ENCODE measurements at regions not wholly inside any gene's neighbourhood (a gene's known extent, or its start where the extent isn't known, plus 50 kb on each side); places are given as distances from the start of the nearest gene placed in this dataset.

DNA sequence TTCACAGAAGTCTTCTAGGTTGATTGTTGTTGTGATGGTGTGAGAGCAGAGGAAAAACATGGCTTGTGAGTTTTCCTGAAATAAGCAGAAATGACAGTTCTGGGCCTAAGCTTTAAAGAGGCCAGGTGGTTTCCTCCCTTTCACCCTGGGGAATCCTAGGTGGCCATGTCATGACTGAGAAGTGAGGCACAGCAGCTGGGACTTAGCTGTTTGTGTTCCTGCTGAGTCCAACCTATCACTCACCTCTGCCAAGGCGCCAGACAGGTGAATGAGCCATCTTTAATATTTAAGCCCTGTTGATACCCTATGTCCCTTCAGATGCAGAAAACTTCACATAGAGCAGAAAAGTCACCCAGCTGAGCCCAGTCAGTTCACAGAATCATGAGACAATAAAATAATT is 384.4 kb downstream of the SLC4A3 start:
- Mint-ChIP-seq H3K27ac (no peak overlapping the region), H3K4me1 (no peaks in the 10 kb centered on the region), H3K4me3 (no peak overlapping the region), H3K36me3 (no peaks in the 10 kb centered on the region), H3K27me3 (no peaks in the 10 kb centered on the region), H3K9me3 (peaks cover 4% of the 10 kb centered on the region)
- ATAC-seq (ENCODE audit: low read depth), result no peak
- DNase-seq (ENCODE audit: low spot score in 2 of 2), result no peak

GRCh38 chr2:220014961-220015360 is 387.5 kb downstream of the SLC4A3 start:
- peaks cover 2% of the 10 kb centered on the region for H3K9me3 Mint-ChIP-seq
- H3K36me3 Mint-ChIP-seq, result no peaks in the 10 kb centered on the region
- H3K4me3 Mint-ChIP-seq, result no peak overlapping the region
- no peak for ATAC-seq (ENCODE audit: low read depth)
- no peaks in the 10 kb centered on the region for H3K27me3 Mint-ChIP-seq
- no peak overlapping the region for H3K27ac Mint-ChIP-seq
- no peak for DNase-seq (ENCODE audit: low spot score in 2 of 2)
- H3K4me1 Mint-ChIP-seq, result no peaks in the 10 kb centered on the region

DNA sequence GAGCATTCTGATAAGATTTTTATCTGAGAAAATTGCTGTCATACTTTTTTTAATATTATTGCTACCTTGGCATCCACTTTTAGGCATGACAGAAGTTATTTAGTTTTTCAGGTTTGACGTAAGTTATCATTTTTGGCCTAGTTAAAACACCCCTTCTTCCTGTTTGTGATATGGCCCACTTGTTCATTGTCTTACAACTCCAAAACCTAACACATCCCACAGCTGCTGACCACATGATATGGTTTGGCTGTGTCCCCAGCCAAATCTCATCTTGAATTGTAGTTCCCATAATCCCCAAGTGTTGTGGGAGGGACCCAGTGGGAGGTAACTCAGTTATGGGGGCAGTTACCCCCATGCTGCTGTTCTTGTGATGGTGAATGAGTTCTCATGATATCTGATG is 388.1 kb downstream of the SLC4A3 start:
- Mint-ChIP-seq H3K4me1 (no peaks in the 10 kb centered on the region), H3K4me3 (no peak overlapping the region), H3K36me3 (no peaks in the 10 kb centered on the region), H3K27ac (no peak overlapping the region), H3K9me3 (peaks cover 2% of the 10 kb centered on the region), H3K27me3 (no peaks in the 10 kb centered on the region)
- ATAC-seq (ENCODE audit: low read depth) (no peak), DNase-seq (ENCODE audit: low spot score in 2 of 2) (no peak)

DNA sequence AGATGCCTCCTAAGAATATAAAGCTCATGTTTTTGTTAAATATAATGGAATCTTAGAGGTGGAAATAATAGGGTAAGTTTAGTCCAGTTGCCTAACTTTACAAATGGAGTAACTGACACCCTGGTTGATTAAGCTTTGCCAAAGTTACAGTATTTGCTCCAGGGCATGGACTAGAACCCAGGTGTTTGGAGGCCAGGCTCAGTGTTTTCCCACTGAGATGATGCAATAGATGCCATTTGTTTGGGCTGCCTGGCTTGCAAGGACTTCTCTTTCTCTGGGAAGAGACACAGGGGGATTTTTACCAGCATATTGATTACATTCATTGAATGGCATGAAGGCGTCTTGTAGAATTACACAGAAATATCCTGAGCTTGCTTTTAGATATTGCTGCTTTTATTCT is 397.8 kb downstream of the SLC4A3 start:
- Mint-ChIP-seq H3K4me3 (no peak overlapping the region), H3K36me3 (no peaks in the 10 kb centered on the region), H3K27ac (no peak overlapping the region), H3K9me3 (peaks cover 2% of the 10 kb centered on the region), H3K27me3 (no peaks in the 10 kb centered on the region), H3K4me1 (no peaks in the 10 kb centered on the region)
- DNase-seq (ENCODE audit: low spot score in 2 of 2) (no peak), ATAC-seq (ENCODE audit: low read depth) (no peak)

DNA sequence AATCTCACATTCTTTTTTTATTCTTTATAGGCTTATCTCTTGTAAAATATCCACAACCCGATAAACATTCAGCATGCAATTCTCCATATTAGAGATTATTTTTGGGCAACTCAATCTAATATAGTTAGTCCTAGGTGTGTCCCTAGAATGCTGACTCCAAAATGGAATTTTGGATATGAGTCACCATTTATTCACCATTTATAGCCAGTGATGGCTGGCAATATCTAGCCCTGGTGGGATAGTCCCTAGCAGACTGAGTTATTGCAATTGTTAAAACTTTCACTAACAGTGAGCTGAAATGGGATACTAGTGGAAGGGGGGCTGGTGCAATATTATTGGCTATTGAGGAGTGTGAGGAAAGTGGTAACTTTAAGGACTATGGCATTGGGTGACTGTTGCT is 401.6 kb downstream of the SLC4A3 start:
- H3K27ac Mint-ChIP-seq, result no peak overlapping the region
- no peak overlapping the region for H3K4me3 Mint-ChIP-seq
- ATAC-seq (ENCODE audit: low read depth), result no peak
- H3K36me3 Mint-ChIP-seq, result no peaks in the 10 kb centered on the region
- DNase-seq (ENCODE audit: low spot score in 2 of 2), result no peak
- H3K27me3 Mint-ChIP-seq, result no peaks in the 10 kb centered on the region
- H3K9me3 Mint-ChIP-seq, result no peaks in the 10 kb centered on the region
- H3K4me1 Mint-ChIP-seq, result no peaks in the 10 kb centered on the region

GRCh38 chr2:220033546-220033945 is 406.1 kb downstream of the SLC4A3 start:
- no peak overlapping the region for H3K4me3 Mint-ChIP-seq
- DNase-seq (ENCODE audit: low spot score in 2 of 2), result no peak
- ATAC-seq (ENCODE audit: low read depth), result no peak
- no peaks in the 10 kb centered on the region for H3K27me3 Mint-ChIP-seq
- no peak overlapping the region for H3K27ac Mint-ChIP-seq
- peaks cover 1% of the 10 kb centered on the region for H3K9me3 Mint-ChIP-seq
- H3K36me3 Mint-ChIP-seq, result no peaks in the 10 kb centered on the region
- no peaks in the 10 kb centered on the region for H3K4me1 Mint-ChIP-seq

- DNase-seq (ENCODE audit: low spot score in 2 of 2), result no peak
- ATAC-seq (ENCODE audit: low read depth), result no peak
- Mint-ChIP-seq H3K4me3 (no peak overlapping the region), H3K27me3 (no peaks in the 10 kb centered on the region), H3K36me3 (no peaks in the 10 kb centered on the region), H3K27ac (no peak overlapping the region), H3K9me3 (peaks cover 1% of the 10 kb centered on the region), H3K4me1 (no peaks in the 10 kb centered on the region)
Measured at GRCh38 chr2:220034426-220035130, 407.1 kb downstream of the SLC4A3 start.

- ATAC-seq (ENCODE audit: low read depth) (no peak), DNase-seq (ENCODE audit: low spot score in 2 of 2) (no peak)
- H3K4me3 Mint-ChIP-seq, result no peak overlapping the region
- H3K27ac Mint-ChIP-seq, result no peak overlapping the region
- H3K9me3 Mint-ChIP-seq, result peaks cover 1% of the 10 kb centered on the region
- H3K36me3 Mint-ChIP-seq, result no peaks in the 10 kb centered on the region
- H3K27me3 Mint-ChIP-seq, result no peaks in the 10 kb centered on the region
- H3K4me1 Mint-ChIP-seq, result no peaks in the 10 kb centered on the region
Measured at GRCh38 chr2:220036431-220036830, 409.0 kb downstream of the SLC4A3 start.

DNA sequence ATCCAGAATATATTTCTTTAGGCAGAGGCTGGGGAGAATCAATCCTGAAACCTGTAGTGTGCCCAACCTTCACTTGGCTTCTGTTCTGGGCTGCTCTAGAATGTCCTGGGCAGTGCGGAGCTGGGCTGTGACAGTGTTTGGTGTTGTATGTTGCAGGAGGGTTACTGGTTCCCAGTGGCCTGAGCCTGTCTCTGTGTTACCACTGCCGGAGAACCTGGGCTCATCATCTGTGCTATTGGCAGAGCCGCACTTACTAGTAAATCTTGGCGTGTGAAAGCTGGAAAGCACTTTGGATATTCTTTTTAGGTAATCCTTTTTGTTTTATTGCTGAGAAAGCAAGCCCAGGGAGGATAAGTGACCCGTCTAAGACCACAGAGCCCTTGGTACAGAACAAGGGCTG is 412.9 kb downstream of the SLC4A3 start:
- no peak overlapping the region for H3K4me3 Mint-ChIP-seq
- ATAC-seq (ENCODE audit: low read depth) (no peak), DNase-seq (ENCODE audit: low spot score in 2 of 2) (no peak)

GRCh38 chr2:220041447-220041846 is 414.0 kb downstream of the SLC4A3 start:
- no peak overlapping the region for H3K27ac Mint-ChIP-seq
- DNase-seq (ENCODE audit: low spot score in 2 of 2) (no peak), ATAC-seq (ENCODE audit: low read depth) (no peak)
- no peaks in the 10 kb centered on the region for H3K36me3 Mint-ChIP-seq
- no peaks in the 10 kb centered on the region for H3K27me3 Mint-ChIP-seq
- no peaks in the 10 kb centered on the region for H3K9me3 Mint-ChIP-seq
- H3K4me1 Mint-ChIP-seq, result no peaks in the 10 kb centered on the region
- H3K4me3 Mint-ChIP-seq, result no peak overlapping the region

More for the DNA sequence above, 412.9 kb downstream of the SLC4A3 start:
- H3K27ac Mint-ChIP-seq, result no peak overlapping the region
- H3K9me3 Mint-ChIP-seq, result no peaks in the 10 kb centered on the region
- no peaks in the 10 kb centered on the region for H3K36me3 Mint-ChIP-seq
- H3K4me1 Mint-ChIP-seq, result no peaks in the 10 kb centered on the region
- H3K27me3 Mint-ChIP-seq, result no peaks in the 10 kb centered on the region

DNA sequence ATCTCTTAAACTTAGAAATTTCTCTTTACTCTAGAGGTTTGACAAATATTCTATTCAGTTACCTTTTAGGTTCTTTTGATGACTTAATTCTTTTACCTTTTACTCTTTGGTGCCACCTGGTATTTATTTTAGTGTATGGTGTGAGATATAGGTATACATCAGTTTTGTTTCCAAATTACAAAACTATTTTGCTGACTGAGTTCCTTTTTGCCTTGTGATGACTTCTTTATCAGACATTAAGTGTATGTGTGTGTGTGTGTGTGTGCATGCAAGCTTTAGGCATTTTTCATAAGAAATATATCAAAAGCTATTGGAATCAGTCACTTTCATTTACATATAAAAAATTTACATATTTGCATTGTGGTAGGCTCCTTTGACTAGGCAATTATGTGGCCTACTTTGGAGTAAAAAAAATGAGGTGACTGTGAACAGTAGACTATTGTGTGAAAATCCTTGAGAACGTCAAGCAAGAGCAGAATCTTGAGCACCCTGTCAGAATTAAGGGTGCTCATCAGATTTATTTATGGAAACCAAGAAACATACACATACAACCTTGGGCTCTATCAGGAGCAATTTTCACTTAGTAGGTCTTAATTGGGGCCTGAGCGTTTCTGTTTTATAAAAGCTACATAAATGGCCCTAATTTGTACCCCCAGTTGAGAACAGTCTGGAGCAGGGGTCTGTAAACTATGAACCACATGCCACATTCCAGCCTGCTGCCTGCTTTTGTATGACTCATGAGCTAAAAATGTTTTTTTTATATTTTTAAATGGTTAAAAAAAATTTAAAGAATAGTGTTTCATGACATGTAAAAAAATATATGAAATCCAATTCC is 415.9 kb downstream of the SLC4A3 start:
- H3K9me3 Mint-ChIP-seq, result no peaks in the 10 kb centered on the region
- no peak overlapping the region for H3K4me3 Mint-ChIP-seq
- DNase-seq (ENCODE audit: low spot score in 2 of 2) (no peak), ATAC-seq (ENCODE audit: low read depth) (no peak)
- no peaks in the 10 kb centered on the region for H3K4me1 Mint-ChIP-seq
- no peaks in the 10 kb centered on the region for H3K36me3 Mint-ChIP-seq
- H3K27ac Mint-ChIP-seq, result no peak overlapping the region
- no peaks in the 10 kb centered on the region for H3K27me3 Mint-ChIP-seq

- Mint-ChIP-seq H3K36me3 (no peaks in the 10 kb centered on the region), H3K4me3 (no peak overlapping the region), H3K27me3 (no peaks in the 10 kb centered on the region), H3K9me3 (no peaks in the 10 kb centered on the region), H3K4me1 (no peaks in the 10 kb centered on the region), H3K27ac (no peak overlapping the region)
- ATAC-seq (ENCODE audit: low read depth) (no peak), DNase-seq (ENCODE audit: low spot score in 2 of 2) (no peak)
Measured at GRCh38 chr2:220043990-220044335, 416.5 kb downstream of the SLC4A3 start.

- H3K4me3 Mint-ChIP-seq, result no peak overlapping the region
- ATAC-seq (ENCODE audit: low read depth), result no peak
- H3K27ac Mint-ChIP-seq, result no peak overlapping the region
- H3K9me3 Mint-ChIP-seq, result no peaks in the 10 kb centered on the region
- no peaks in the 10 kb centered on the region for H3K4me1 Mint-ChIP-seq
- H3K36me3 Mint-ChIP-seq, result no peaks in the 10 kb centered on the region
- DNase-seq (ENCODE audit: low spot score in 2 of 2), result no peak
- no peaks in the 10 kb centered on the region for H3K27me3 Mint-ChIP-seq
Measured at GRCh38 chr2:220044383-220044782, 417.0 kb downstream of the SLC4A3 start.

DNA sequence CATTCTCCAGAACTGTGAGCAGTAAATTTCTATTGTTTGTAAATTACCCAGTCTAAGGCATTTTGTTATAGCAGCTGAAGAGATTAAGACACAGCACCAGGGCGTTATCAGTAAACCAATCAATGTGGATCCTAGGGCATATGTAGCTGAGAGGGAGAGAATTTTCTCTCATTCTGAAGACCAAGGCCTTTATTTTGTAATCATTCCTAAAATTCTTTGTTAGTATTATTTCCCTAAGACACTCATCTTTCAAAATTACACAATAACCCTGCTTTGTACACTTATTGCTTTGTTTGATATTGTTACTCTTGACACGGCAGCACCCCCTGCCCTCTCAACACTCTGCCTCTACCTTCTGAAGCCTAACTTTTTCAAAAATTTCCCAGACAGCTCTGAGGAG is 419.1 kb downstream of the SLC4A3 start:
- Mint-ChIP-seq H3K27ac (no peak overlapping the region), H3K4me3 (no peak overlapping the region), H3K9me3 (no peaks in the 10 kb centered on the region), H3K36me3 (no peaks in the 10 kb centered on the region), H3K4me1 (no peaks in the 10 kb centered on the region), H3K27me3 (no peaks in the 10 kb centered on the region)
- ATAC-seq (ENCODE audit: low read depth), result no peak
- DNase-seq (ENCODE audit: low spot score in 2 of 2), result no peak

- no peak overlapping the region for H3K4me3 Mint-ChIP-seq
Measured at GRCh38 chr2:220051716-220052115, 424.3 kb downstream of the SLC4A3 start.

More at GRCh38 chr2:220051716-220052115, 424.3 kb downstream of the SLC4A3 start:
- peaks cover 3% of the 10 kb centered on the region for H3K9me3 Mint-ChIP-seq
- DNase-seq (ENCODE audit: low spot score in 2 of 2) (no peak), ATAC-seq (ENCODE audit: low read depth) (no peak)
- no peaks in the 10 kb centered on the region for H3K36me3 Mint-ChIP-seq
- H3K4me1 Mint-ChIP-seq, result no peaks in the 10 kb centered on the region
- no peak overlapping the region for H3K27ac Mint-ChIP-seq
- H3K27me3 Mint-ChIP-seq, result no peaks in the 10 kb centered on the region

All from memory B cell (primary cell).